A549 (cell line): ENCODE measurements at regions not wholly inside any gene's neighbourhood (a gene's known extent, or its start where the extent isn't known, plus 50 kb on each side); places are given as distances from the start of the nearest gene placed in this dataset.

Experiments
- ATAC-seq, 2 experiments: fragments of 200-7000 bp in 1 of 2; fragments of >200 bp in 1 of 2; cut with Nextera tagmentation in 1 of 2; cut with Tn5 transposase in 1 of 2; 3 replicates each; pipeline versions ENCODE4 v1.8.0 to v1.9.1; 2018 to 2020; ENCODE audit warnings: mild to moderate bottlenecking in 1 of 2, moderate library complexity in 1 of 2
- CTCF ChIA-PET: fragments of 300-600 bp; sonication (Branson Sonifier 250); formaldehyde crosslinking; extraction: SDS; loops from one replicate; lab custom pipeline; 2021; ENCODE audit warnings: antibody characterized with exemption, inconsistent platforms; lab: Yijun Ruan, JAX
- POLR2A ChIA-PET: fragments of 350-600 bp; formaldehyde crosslinking; extraction: SDS; loops from one replicate; lab custom pipeline; 2021; ENCODE audit warnings: antibody characterized with exemption, inconsistent platforms; lab: Yijun Ruan, JAX
- DNase-seq, 2 experiments: peaks; one replicate each; pipeline versions ENCODE4 v3.0.0 to v3.0.0-alpha.2; 2011 to 2016; ENCODE audit warnings: low read depth in 1 of 2, low spot score in 1 of 2
- FAIRE-seq: peaks from 2 replicates; lab custom pipeline; 2011; peaks lifted over from hg19 to GRCh38; lab: Jason Lieb, UNC
- H3K27ac ChIP-seq, 2 experiments: fragments of >200 bp; sonication (Bioruptor Twin); formaldehyde crosslinking; 3 replicates each; pipeline ENCODE4 v1.5.1; 2016 to 2017
- H3K4me1 ChIP-seq: fragments of >200 bp; sonication (Bioruptor Twin); formaldehyde crosslinking; 3 replicates; pipeline ENCODE4 v1.6.1; 2016
- H3K4me2 ChIP-seq: fragments of >200 bp; sonication (Bioruptor Twin); formaldehyde crosslinking; 3 replicates; pipeline ENCODE4 v1.6.1; 2016
- H3K4me3 ChIP-seq: fragments of >200 bp; sonication (Bioruptor Twin); formaldehyde crosslinking; 3 replicates; pipeline ENCODE4 v1.5.1; 2016
- H3K9me3 ChIP-seq: fragments of >200 bp; sonication (Bioruptor Twin); formaldehyde crosslinking; 3 replicates; pipeline ENCODE4 v1.6.1; 2016
- CBX2 ChIP-seq: fragments of 200-600 bp; sonication (generic); IDR thresholded peaks from 2 replicates; pipeline ENCODE4 v1.6.1; 2016; ENCODE audit warnings: low read depth, mild to moderate bottlenecking, borderline replicate concordance
- CHD4 ChIP-seq: fragments of 200-600 bp; sonication (generic); IDR thresholded peaks from 2 replicates; pipeline ENCODE4 v1.6.1; 2016; ENCODE audit warnings: antibody characterized with exemption, mild to moderate bottlenecking, borderline replicate concordance
- EP300 ChIP-seq, 2 experiments: fragments of >200 bp; sonication (Bioruptor Twin); formaldehyde crosslinking; IDR thresholded peaks; 2 replicates in 1 of 2; 3 replicates in 1 of 2; pipeline ENCODE4 v1.6.1; 2016 to 2017
- ESRRA ChIP-seq: fragments of 150-350 bp; IDR thresholded peaks from 2 replicates; pipeline ENCODE4 v1.6.1; 2014; ENCODE audit warnings: mild to moderate bottlenecking, low read length, borderline replicate concordance
- FOSB ChIP-seq: fragments of 250-450 bp; sonication (Bioruptor Pico); IDR thresholded peaks from 2 replicates; pipeline ENCODE4 v1.5.0; 2020; ENCODE audit warnings: mild to moderate bottlenecking, moderate library complexity
- FOSL2 ChIP-seq, 2 experiments: fragments of 450-650 bp in 1 of 2; fragments of >200 bp in 1 of 2; sonication (Bioruptor Twin) in 1 of 2; formaldehyde crosslinking; IDR thresholded peaks; 2 replicates each; pipeline versions ENCODE4 v1.5.0 to v1.6.1; 2016 to 2020; ENCODE audit warnings: mild to moderate bottlenecking in 1 of 2, moderate library complexity in 1 of 2
- HDAC2 ChIP-seq: fragments of 200-600 bp; sonication (generic); IDR thresholded peaks from 2 replicates; pipeline ENCODE4 v1.6.1; 2016
- HEYL ChIP-seq: fragments of 250-450 bp; sonication (Bioruptor Pico); IDR thresholded peaks from 2 replicates; pipeline ENCODE4 v1.8.0; 2021; ENCODE audit warnings: mild to moderate bottlenecking, moderate library complexity
- HOXA7 ChIP-seq: fragments of 250-450 bp; sonication (Bioruptor Pico); IDR thresholded peaks from 2 replicates; pipeline ENCODE4 v1.5.0; 2020; ENCODE audit warnings: mild to moderate bottlenecking, moderate library complexity
- HOXB13 ChIP-seq: fragments of 250-450 bp; sonication (Bioruptor Pico); IDR thresholded peaks from 2 replicates; pipeline ENCODE4 v1.5.0; 2020; ENCODE audit warnings: low read depth, mild to moderate bottlenecking, moderate library complexity
- JUN ChIP-seq, 2 experiments: fragments of >200 bp; sonication (Bioruptor Twin); formaldehyde crosslinking; IDR thresholded peaks; 2 replicates in 1 of 2; 3 replicates in 1 of 2; pipeline ENCODE4 v1.6.1; 2016 to 2017
- MAFK ChIP-seq: fragments of 450-650 bp; IDR thresholded peaks from 2 replicates; pipeline ENCODE4 v1.6.1; 2014; ENCODE audit not compliant: partially characterized antibody
- NFE2L2 ChIP-seq: fragments of 150-350 bp; conservative IDR thresholded peaks from 2 replicates; pipeline ENCODE4 v1.6.1; 2014; ENCODE audit warnings: low read length
- NPAS2 ChIP-seq: fragments of 250-450 bp; sonication (Bioruptor Pico); IDR thresholded peaks from 2 replicates; pipeline ENCODE4 v1.8.0; 2022; ENCODE audit warnings: mild to moderate bottlenecking, moderate library complexity, borderline replicate concordance
- PHF8 ChIP-seq: fragments of 200-600 bp; sonication (generic); IDR thresholded peaks from 2 replicates; pipeline ENCODE4 v1.6.1; 2016; ENCODE audit warnings: low read depth, mild to moderate bottlenecking, antibody characterized with exemption, moderate library complexity, borderline replicate concordance
- POLR2AphosphoS2 ChIP-seq: conservative IDR thresholded peaks from 2 replicates; pipeline ENCODE4 v1.6.1; 2012; ENCODE audit warnings: low read length, improper control_type of control experiment, inconsistent platforms
- RAD21 ChIP-seq, 2 experiments: fragments of >200 bp in 1 of 2; sonication (Bioruptor Twin) in 1 of 2; formaldehyde crosslinking in 1 of 2; IDR thresholded peaks in 1 of 2; conservative IDR thresholded peaks in 1 of 2; 2 replicates in 1 of 2; 3 replicates in 1 of 2; pipeline ENCODE4 v1.6.1; 2012 to 2018; ENCODE audit warnings: inconsistent platforms in 1 of 2
- RCOR1 ChIP-seq: fragments of 150-350 bp; IDR thresholded peaks from 2 replicates; pipeline ENCODE4 v1.6.1; 2014; ENCODE audit warnings: antibody characterized with exemption, low read length, low read depth
- REST ChIP-seq: fragments of 200-600 bp; sonication (generic); IDR thresholded peaks from 2 replicates; pipeline ENCODE4 v1.6.1; 2016; ENCODE audit warnings: antibody characterized with exemption, mild to moderate bottlenecking, moderate library complexity
- TP53 ChIP-seq: fragments of 250-450 bp; sonication (Bioruptor Pico); IDR thresholded peaks from 2 replicates; pipeline ENCODE4 v1.5.0; 2021; ENCODE audit warnings: mild to moderate bottlenecking, moderate library complexity
- WGBS: methylation state at CpG from one replicate; pipeline ENCODE4 v1.1.6; 2017; ENCODE audit errors: missing lambda C conversion rate; 5-methylcytosine and 5-hydroxymethylcytosine counted together
- TF ChIP-seq, protein P1 (sequence below): fragments of >200 bp; sonication (Bioruptor Twin); formaldehyde crosslinking; IDR thresholded peaks from 2 replicates; pipeline ENCODE4 v1.6.1; 2016
- TF ChIP-seq, protein P2 (sequence below): fragments of 250-450 bp; sonication (Bioruptor Pico); IDR thresholded peaks from 2 replicates; pipeline ENCODE4 v1.5.0; 2021; ENCODE audit warnings: mild to moderate bottlenecking, moderate library complexity, borderline replicate concordance
- TF ChIP-seq, protein P3 (sequence below): fragments of 450-650 bp; IDR thresholded peaks from 2 replicates; pipeline ENCODE4 v1.6.1; 2014; ENCODE audit warnings: antibody characterized with exemption

- Histone ChIP-seq H3K4me2 (no peak overlapping the region), H3K4me1 (peaks cover 36% of the 10 kb centered on the region), H3K27ac (peak overlapping the region; percentile 80; a peak in 4 of 6 replicates), H3K4me3 (no peak overlapping the region), H3K9me3 (no peaks in the 10 kb centered on the region)
- DNase-seq (no peak), FAIRE-seq (no peak), ATAC-seq (no peak)
- ChIA-PET POLR2A (interaction anchor here (2.3 kb wide), 1 partner anchor 987 kb away, joined by 16 read pairs; the partner anchor contains the start of gene KLF6), CTCF (interaction anchor here (0.7 to 12.9 kb wide), 8 partner anchors 9 to 1576 kb away, joined by 3 to 127 read pairs (median 5); no protein-coding TSS in a partner anchor)
- 92% methylated on average over 2 of the region's 2 CpGs for WGBS
- TF ChIP-seq, protein P1, sequence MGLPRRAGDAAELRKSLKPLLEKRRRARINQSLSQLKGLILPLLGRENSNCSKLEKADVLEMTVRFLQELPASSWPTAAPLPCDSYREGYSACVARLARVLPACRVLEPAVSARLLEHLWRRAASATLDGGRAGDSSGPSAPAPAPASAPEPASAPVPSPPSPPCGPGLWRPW: no peak
- TF ChIP-seq, protein P2, sequence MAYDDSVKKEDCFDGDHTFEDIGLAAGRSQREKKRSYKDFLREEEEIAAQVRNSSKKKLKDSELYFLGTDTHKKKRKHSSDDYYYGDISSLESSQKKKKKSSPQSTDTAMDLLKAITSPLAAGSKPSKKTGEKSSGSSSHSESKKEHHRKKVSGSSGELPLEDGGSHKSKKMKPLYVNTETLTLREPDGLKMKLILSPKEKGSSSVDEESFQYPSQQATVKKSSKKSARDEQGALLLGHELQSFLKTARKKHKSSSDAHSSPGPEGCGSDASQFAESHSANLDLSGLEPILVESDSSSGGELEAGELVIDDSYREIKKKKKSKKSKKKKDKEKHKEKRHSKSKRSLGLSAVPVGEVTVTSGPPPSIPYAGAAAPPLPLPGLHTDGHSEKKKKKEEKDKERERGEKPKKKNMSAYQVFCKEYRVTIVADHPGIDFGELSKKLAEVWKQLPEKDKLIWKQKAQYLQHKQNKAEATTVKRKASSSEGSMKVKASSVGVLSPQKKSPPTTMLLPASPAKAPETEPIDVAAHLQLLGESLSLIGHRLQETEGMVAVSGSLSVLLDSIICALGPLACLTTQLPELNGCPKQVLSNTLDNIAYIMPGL (CRISPR knock-in tag): no peak
- no peak for TF ChIP-seq NFE2L2
- TF ChIP-seq RAD21 (conservative IDR thresholded peaks at IDR 0.05 in 1 of 2, IDR thresholded peaks at IDR 0.05 in 1 of 2): no peak
- TF ChIP-seq NPAS2 (CRISPR knock-in tag): no peak
- no peak for TF ChIP-seq CBX2
- TF ChIP-seq POLR2AphosphoS2: no peak
Observed at GRCh38 chr10:4772202-4772570, 53.8 kb upstream of the AKR1E2 start.

DNA sequence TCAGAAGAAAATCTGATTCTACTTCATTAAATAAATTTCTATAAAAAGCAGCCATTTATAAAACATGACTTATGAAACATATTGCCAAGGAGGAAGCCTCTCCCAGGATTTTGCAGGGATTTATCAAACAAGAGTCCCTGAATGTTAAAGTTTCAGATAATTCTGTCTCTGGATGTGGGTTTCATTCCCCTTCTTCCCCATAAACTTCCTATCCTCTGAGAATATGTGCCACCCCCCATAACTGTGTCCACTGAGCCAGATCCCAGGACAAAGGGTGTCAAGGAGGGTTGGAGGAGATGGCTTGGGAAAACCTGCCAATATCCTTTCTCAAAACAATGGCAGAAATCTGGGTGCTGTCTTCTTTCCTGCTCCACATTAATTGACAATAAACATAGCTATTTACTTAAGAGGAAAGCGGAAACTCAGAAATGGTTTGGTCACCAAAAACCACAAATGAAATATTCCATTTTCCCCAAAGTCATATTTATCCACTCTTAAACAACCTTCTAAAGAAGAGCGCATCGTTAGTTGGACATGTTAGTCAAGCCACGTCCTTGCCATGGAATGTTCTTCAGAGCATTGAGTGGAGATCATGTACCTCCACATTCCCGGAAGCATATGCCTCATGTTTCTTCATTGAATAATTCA lies 54.3 kb upstream of the AKR1E2 start:
- Histone ChIP-seq H3K27ac (peak overlapping the region; percentile 80), H3K4me1 (peaks cover 39% of the 10 kb centered on the region), H3K4me2 (peak overlapping the region; percentile 70), H3K9me3 (no peaks in the 10 kb centered on the region), H3K4me3 (no peak overlapping the region)
- TF ChIP-seq EP300 (IDR thresholded peaks at IDR 0.05): no peak
- no peak for TF ChIP-seq JUN (IDR thresholded peaks at IDR 0.05)
- TF ChIP-seq HDAC2: no peak
- no peak for TF ChIP-seq FOSL2 (IDR thresholded peaks at IDR 0.05)
- TF ChIP-seq FOSL2 (CRISPR knock-in tag; IDR thresholded peaks at IDR 0.05): 0 out of 2 replicates have a peak, but pooled peaks have one; percentile 69
- DNase-seq (no peak), ATAC-seq (no peak), FAIRE-seq (no peak)
- ChIA-PET CTCF (interaction anchor here (0.6 to 12.9 kb wide), 15 partner anchors 9 to 1575 kb away, joined by 3 to 127 read pairs (median 5); no protein-coding TSS in a partner anchor), POLR2A (interaction anchor here (2.3 kb wide), 1 partner anchor 986 kb away, joined by 16 read pairs; the partner anchor contains the start of gene KLF6)
- WGBS: 89% methylated on average over 5 of the region's 5 CpGs

- CTCF ChIA-PET: interaction anchor here (0.6 to 12.9 kb wide), 20 partner anchors 10 to 1691 kb away, joined by 3 to 127 read pairs (median 4); no protein-coding TSS in a partner anchor
- no peak overlapping the region for H3K4me3 ChIP-seq
- TF ChIP-seq POLR2AphosphoS2 (no peak), ESRRA (no peak), HEYL (CRISPR knock-in tag) (no peak), REST (no peak), PHF8 (no peak), HOXA7 (CRISPR knock-in tag) (no peak), TP53 (CRISPR knock-in tag) (no peak), HOXB13 (no peak), FOSB (CRISPR knock-in tag) (no peak), EP300 (IDR thresholded peaks at IDR 0.05) (peak in 1 of 2 experiments; percentile 72; a peak in 2 of 5 replicates), CHD4 (no peak), CBX2 (no peak), RCOR1 (no peak), MAFK (peak; percentile 86)
- TF ChIP-seq, protein P3, sequence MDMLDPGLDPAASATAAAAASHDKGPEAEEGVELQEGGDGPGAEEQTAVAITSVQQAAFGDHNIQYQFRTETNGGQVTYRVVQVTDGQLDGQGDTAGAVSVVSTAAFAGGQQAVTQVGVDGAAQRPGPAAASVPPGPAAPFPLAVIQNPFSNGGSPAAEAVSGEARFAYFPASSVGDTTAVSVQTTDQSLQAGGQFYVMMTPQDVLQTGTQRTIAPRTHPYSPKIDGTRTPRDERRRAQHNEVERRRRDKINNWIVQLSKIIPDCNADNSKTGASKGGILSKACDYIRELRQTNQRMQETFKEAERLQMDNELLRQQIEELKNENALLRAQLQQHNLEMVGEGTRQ: no peak
Observed at GRCh38 chr10:4770801-4771553, 55.0 kb upstream of the AKR1E2 start.

More at GRCh38 chr10:4770801-4771553, 55.0 kb upstream of the AKR1E2 start:
- H3K4me1 ChIP-seq: peaks cover 38% of the 10 kb centered on the region
- WGBS: under 1% methylated on average over 3 of the region's 3 CpGs
- peak; percentile 69 to 85 for DNase-seq
- peak; percentile 95 for FAIRE-seq
- H3K4me2 ChIP-seq: peak overlapping the region; percentile 70
- peak overlapping the region; percentile 80 for H3K27ac ChIP-seq
- POLR2A ChIA-PET: interaction anchor here (2.3 kb wide), 1 partner anchor 985 kb away, joined by 16 read pairs; the partner anchor contains the start of gene KLF6
- peak; percentile 91 to 93 for ATAC-seq
- H3K9me3 ChIP-seq: no peaks in the 10 kb centered on the region
